H1 (cell line): ENCODE measurements at regions not wholly inside any gene's neighbourhood (a gene's known extent, or its start where the extent isn't known, plus 50 kb on each side); places are given as distances from the start of the nearest gene placed in this dataset.

Source experiments
- CTCF ChIA-PET: fragments of 300-600 bp; sonication (Branson Sonifier 250); formaldehyde crosslinking; loops from one replicate; lab custom pipeline; 2021; ENCODE audit not compliant: partially characterized antibody; lab: Charles Lee
- POLR2A ChIA-PET: fragments of 300-600 bp; sonication (Branson Sonifier 250); formaldehyde crosslinking; loops from one replicate; lab custom pipeline; 2021; ENCODE audit warnings: inconsistent platforms; ENCODE audit not compliant: partially characterized antibody; lab: Charles Lee
- DNase-seq, 2 experiments: peaks; one replicate each; pipeline versions ENCODE4 v3.0.0 to v3.0.0-alpha.2; 2010 to 2022; ENCODE audit warnings: low spot score in 2 of 2, low read depth in 1 of 2, mixed read lengths in 1 of 2
- FAIRE-seq: peaks from 2 replicates; lab custom pipeline; 2011; peaks lifted over from hg19 to GRCh38; lab: Jason Lieb, UNC
- H2AFZ ChIP-seq: 2 replicates; pipeline ENCODE4 v1.8.1; 2012; ENCODE audit warnings: low read length, inconsistent platforms
- H2AK5ac ChIP-seq: 2 replicates; pipeline ENCODE4 v1.6.1; 2013; ENCODE audit warnings: low read depth, low read length
- H2BK120ac ChIP-seq: replicated peaks from 2 replicates; pipeline ENCODE3; 2013; ENCODE audit warnings: low read depth, low read length, inconsistent platforms
- H2BK12ac ChIP-seq: 2 replicates; pipeline ENCODE4 v1.6.1; 2013; ENCODE audit warnings: low read depth, low read length
- H2BK15ac ChIP-seq: 2 replicates; pipeline ENCODE4 v1.6.1; 2013; ENCODE audit warnings: low read length
- H2BK20ac ChIP-seq: 2 replicates; pipeline ENCODE4 v1.6.1; 2013; ENCODE audit warnings: low read length
- H2BK5ac ChIP-seq: 2 replicates; pipeline ENCODE4 v1.6.1; 2013; ENCODE audit warnings: low read depth, low read length
- H3K14ac ChIP-seq: 2 replicates; pipeline ENCODE4 v1.6.1; 2013; ENCODE audit warnings: inconsistent platforms; ENCODE audit not compliant: insufficient read length
- H3K18ac ChIP-seq: 2 replicates; pipeline ENCODE4 v1.6.1; 2013; ENCODE audit warnings: low read length; ENCODE audit errors: extremely low read depth
- H3K23ac ChIP-seq: 2 replicates; pipeline ENCODE4 v1.6.1; 2013; ENCODE audit warnings: inconsistent platforms; ENCODE audit not compliant: insufficient read length
- H3K23me2 ChIP-seq: 2 replicates; pipeline ENCODE4 v1.6.1; 2013; ENCODE audit warnings: low read depth, low read length
- H3K27ac ChIP-seq: 2 replicates; pipeline ENCODE4 v1.6.1; 2011; ENCODE audit warnings: low read depth, low read length, inconsistent platforms
- H3K27me3 ChIP-seq, 4 experiments: replicated peaks in 1 of 4; 1 replicate in 1 of 4; 2 replicates in 3 of 4; pipeline versions ENCODE4 v1.6.1 to v1.8.1; 2011 to 2013; ENCODE audit warnings: low read length in 3 of 4, mild to moderate bottlenecking in 3 of 4, inconsistent platforms in 2 of 4, mixed read lengths in 2 of 4, moderate library complexity in 1 of 4; ENCODE audit not compliant: control insufficient read depth in 3 of 4, insufficient read depth in 3 of 4; ENCODE audit errors: extremely low read depth in 1 of 4
- H3K36me3 ChIP-seq, 4 experiments: 2 replicates each; pipeline versions ENCODE4 v1.6.1 to v1.8.1; 2011 to 2013; ENCODE audit warnings: mild to moderate bottlenecking in 4 of 4, low read length in 3 of 4, moderate library complexity in 2 of 4, control low read depth in 1 of 4, inconsistent platforms in 1 of 4; ENCODE audit not compliant: insufficient read depth in 4 of 4, control insufficient read depth in 2 of 4
- H3K4ac ChIP-seq: replicated peaks from 2 replicates; pipeline ENCODE3; 2013; ENCODE audit warnings: low read length, low read depth, mixed read lengths, inconsistent platforms; ENCODE audit not compliant: insufficient read length
- H3K4me1 ChIP-seq, 4 experiments: replicated peaks in 1 of 4; 1 replicate in 1 of 4; 2 replicates in 3 of 4; pipeline versions ENCODE4 v1.6.1 to v1.8.1; 2011 to 2013; ENCODE audit warnings: low read length in 3 of 4, inconsistent platforms in 2 of 4, mixed read lengths in 1 of 4; ENCODE audit not compliant: insufficient read depth in 4 of 4, control insufficient read depth in 3 of 4
- H3K4me2 ChIP-seq, 2 experiments: 2 replicates each; pipeline versions ENCODE4 v1.6.1 to v1.8.1; 2011 to 2013; ENCODE audit warnings: low read depth in 2 of 2, low read length in 2 of 2, control low read depth in 1 of 2, inconsistent platforms in 1 of 2, mild to moderate bottlenecking in 1 of 2; ENCODE audit not compliant: insufficient read depth in 1 of 2
- H3K4me3 ChIP-seq, 4 experiments: fragments of 200-600, 300-600 bp in 1 of 4; sonication (generic), shearing (Covaris generic), sonication (Bioruptor Twin) in 1 of 4; 2 replicates each; pipeline versions ENCODE4 v1.5.1 to v1.8.1; 2011 to 2016; ENCODE audit warnings: low read length in 4 of 4, low read depth in 3 of 4, control low read depth in 2 of 4, inconsistent platforms in 2 of 4, mild to moderate bottlenecking in 2 of 4, mixed read lengths in 1 of 4, moderate library complexity in 1 of 4; ENCODE audit not compliant: insufficient read depth in 2 of 4; ENCODE audit errors: extremely low read depth in 1 of 4
- H3K56ac ChIP-seq: replicated peaks from 2 replicates; pipeline ENCODE3; 2013; ENCODE audit warnings: low read depth, mild to moderate bottlenecking, mixed read lengths, low read length, inconsistent platforms; ENCODE audit not compliant: insufficient read length
- H3K79me1 ChIP-seq: 2 replicates; pipeline ENCODE4 v1.6.1; 2013; ENCODE audit warnings: low read depth, low read length, control low read depth
- H3K79me2 ChIP-seq, 2 experiments: 2 replicates each; pipeline versions ENCODE4 v1.6.1 to v1.8.1; 2012 to 2013; ENCODE audit warnings: low read length in 2 of 2, mild to moderate bottlenecking in 2 of 2, inconsistent platforms in 1 of 2; ENCODE audit not compliant: insufficient read depth in 2 of 2, control insufficient read depth in 1 of 2
- H3K9ac ChIP-seq, 4 experiments: replicated peaks in 1 of 4; 1 replicate in 1 of 4; 2 replicates in 3 of 4; pipeline versions ENCODE4 v1.6.1 to v1.8.1; 2011 to 2013; ENCODE audit warnings: low read depth in 3 of 4, low read length in 3 of 4, control low read depth in 2 of 4, mild to moderate bottlenecking in 2 of 4, moderate library complexity in 2 of 4, inconsistent platforms in 1 of 4; ENCODE audit errors: extremely low read depth in 1 of 4
- H3K9me3 ChIP-seq, 2 experiments: 2 replicates each; pipeline versions ENCODE4 v1.6.1 to v1.8.1; 2012 to 2013; ENCODE audit warnings: mild to moderate bottlenecking in 2 of 2, moderate library complexity in 2 of 2, control low read depth in 1 of 2, inconsistent platforms in 1 of 2, low read depth in 1 of 2, low read length in 1 of 2, mixed read lengths in 1 of 2; ENCODE audit not compliant: insufficient read depth in 2 of 2
- H4K20me1 ChIP-seq, 2 experiments: replicated peaks in 1 of 2; 2 replicates each; pipeline versions ENCODE3 to v1.8.1; 2011 to 2013; ENCODE audit warnings: inconsistent platforms in 2 of 2, low read length in 2 of 2, mild to moderate bottlenecking in 1 of 2; ENCODE audit not compliant: insufficient read depth in 2 of 2, control insufficient read depth in 1 of 2
- H4K5ac ChIP-seq: 2 replicates; pipeline ENCODE4 v1.6.1; 2013; ENCODE audit warnings: low read length, low read depth, mixed read lengths, inconsistent platforms; ENCODE audit not compliant: insufficient read length
- H4K8ac ChIP-seq: 2 replicates; pipeline ENCODE4 v1.8.0; 2013; ENCODE audit warnings: mild to moderate bottlenecking, moderate library complexity, low read length, inconsistent platforms; ENCODE audit not compliant: insufficient read depth; ENCODE audit errors: extremely low read depth
- H4K91ac ChIP-seq: replicated peaks from 2 replicates; pipeline ENCODE3; 2013; ENCODE audit warnings: low read length, mixed read lengths, inconsistent platforms; ENCODE audit not compliant: insufficient read length
- CTCF ChIP-seq, 3 experiments: IDR thresholded peaks; 1 replicate in 2 of 3; 2 replicates in 1 of 3; pipeline versions ENCODE4 v1.5.1 to v1.6.1; 2011; ENCODE audit warnings: low read length in 3 of 3, mild to moderate bottlenecking in 3 of 3, inconsistent platforms in 2 of 3, low read depth in 1 of 3, moderate library complexity in 1 of 3; ENCODE audit not compliant: insufficient read depth in 1 of 3; ENCODE audit errors: control extremely low read depth in 1 of 3
- KDM1A ChIP-seq: fragments of 200-600, 300-600 bp; sonication (generic); IDR thresholded peaks from 2 replicates; pipeline ENCODE4 v1.7.1; 2016; ENCODE audit warnings: mild to moderate bottlenecking, low read length, borderline replicate concordance
- RAD21 ChIP-seq, 2 experiments: IDR thresholded peaks in 1 of 2; conservative IDR thresholded peaks in 1 of 2; 2 replicates each; pipeline ENCODE4 v1.6.1; 2011; ENCODE audit warnings: low read depth in 2 of 2, low read length in 2 of 2, improper control_type of control experiment in 1 of 2, inconsistent platforms in 1 of 2, mild to moderate bottlenecking in 1 of 2, moderate library complexity in 1 of 2
- SRF ChIP-seq: IDR thresholded peaks from 2 replicates; pipeline ENCODE4 v1.6.1; 2011; ENCODE audit warnings: mild to moderate bottlenecking, low read depth, low read length, moderate library complexity
- WGBS, 2 experiments: shearing (Covaris generic) in 1 of 2; methylation state at CpG; one replicate each; pipeline versions ENCODE4 v1.1.6 to v1.1.7; 2013 to 2015; ENCODE audit warnings: low lambda C conversion rate in 2 of 2, mixed read lengths in 2 of 2, inconsistent platforms in 1 of 2, low coverage in 1 of 2, missing lambda C conversion rate in 1 of 2; ENCODE audit not compliant: insufficient replicate concordance in 2 of 2, insufficient coverage in 1 of 2, insufficient read length in 1 of 2; ENCODE audit errors: extremely low coverage in 1 of 2, missing lambda C conversion rate in 1 of 2; 5-methylcytosine and 5-hydroxymethylcytosine counted together

DNA sequence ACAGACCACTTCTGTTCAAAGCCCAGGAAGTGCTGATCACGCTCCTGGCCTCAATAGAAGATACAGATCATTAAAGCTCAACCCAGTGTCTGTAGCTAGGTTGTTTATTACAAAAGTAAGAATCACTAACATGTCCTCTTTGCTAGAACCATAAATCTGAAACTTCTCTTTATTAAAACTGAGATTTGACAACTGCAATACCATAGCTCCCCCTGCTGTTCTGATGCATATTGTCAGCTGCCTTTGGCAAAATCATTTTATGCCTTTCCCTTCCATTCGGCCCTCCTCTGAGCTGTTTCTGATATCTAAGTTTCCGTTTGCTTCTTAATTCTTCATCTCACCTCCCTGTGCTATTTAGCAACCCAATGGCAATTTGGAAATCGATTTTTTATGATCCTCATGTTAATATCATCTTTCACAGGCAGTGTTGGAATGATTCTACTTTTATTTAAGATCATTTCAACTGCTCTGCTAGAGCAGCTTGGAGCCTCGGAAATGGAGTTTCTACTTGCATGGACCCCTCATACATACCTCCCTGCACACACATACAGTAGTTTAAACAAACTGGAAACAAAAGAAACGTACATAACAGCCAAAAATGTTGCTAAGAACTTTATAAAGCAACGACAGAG, 998.8 kb downstream of the MAT2B start:
- POLR2A ChIA-PET: no interaction called here
- no peak overlapping the region for H3K56ac ChIP-seq
- CTCF ChIA-PET: interaction anchor here (0.7 to 4.3 kb wide), 39 partner anchors 9 to 939 kb away, joined by 3 to 30 read pairs (median 4); no protein-coding TSS in a partner anchor
- H3K23ac ChIP-seq: no peak overlapping the region
- H4K5ac ChIP-seq: no peak overlapping the region
- H3K18ac ChIP-seq: 0 out of 2 replicates have a peak overlapping the region, but pooled peaks have one; percentile 35
- DNase-seq (peak in 1 of 2 experiments; percentile 61), FAIRE-seq (peak; percentile 86)
- no peak for TF ChIP-seq SRF
- TF ChIP-seq KDM1A: no peak
- peak in 2 of 3 experiments; percentile 54 to 77; a peak in 2 of 4 replicates for TF ChIP-seq CTCF (IDR thresholded peaks at IDR 0.05; ENCODE audit: control extremely low read depth in 1 of 3, insufficient read depth in 1 of 3, low read depth in 1 of 3, low read length in 3 of 3)
- peak; percentile 88 to 92 for TF ChIP-seq RAD21 (IDR thresholded peaks at IDR 0.05 in 1 of 2, conservative IDR thresholded peaks at IDR 0.05 in 1 of 2; ENCODE audit: low read depth in 2 of 2, low read length in 2 of 2)
- no peaks in the 10 kb centered on the region for H3K79me2 ChIP-seq
- no peak overlapping the region for H3K4ac ChIP-seq
- peaks cover 0 to 2% (median 2%) of the 10 kb centered on the region in 4 experiments; a peak in 4 of 7 replicates for H3K4me1 ChIP-seq
- no peaks in the 10 kb centered on the region for H3K9me3 ChIP-seq
- peak overlapping the region; percentile 86; the same call in 1 of the 2 replicates for H2AFZ ChIP-seq
- no peak overlapping the region for H3K14ac ChIP-seq
- H2BK5ac ChIP-seq: no peak overlapping the region
- H3K27ac ChIP-seq: no peak overlapping the region
- no peaks in the 10 kb centered on the region for H3K79me1 ChIP-seq
- 61% methylated on average over 7 of the region's 7 CpGs; no CpG with 5 or more reads in 1 of the 2 experiments for WGBS, 2 experiments
- H2AK5ac ChIP-seq: no peak overlapping the region
- H4K91ac ChIP-seq: no peak overlapping the region
- H3K27me3 ChIP-seq: no peaks in the 10 kb centered on the region
- no peak overlapping the region for H3K9ac ChIP-seq
- no peaks in the 10 kb centered on the region; a peak in 1 of 8 replicates for H3K36me3 ChIP-seq
- H2BK15ac ChIP-seq: no peak overlapping the region
- H3K4me3 ChIP-seq: no peak overlapping the region
- H2BK20ac ChIP-seq: 0 out of 2 replicates have a peak overlapping the region, but pooled peaks have one; percentile 66
- H3K23me2 ChIP-seq: no peaks in the 10 kb centered on the region
- H4K20me1 ChIP-seq: no peaks in the 10 kb centered on the region
- no peak overlapping the region for H3K4me2 ChIP-seq
- H2BK120ac ChIP-seq: no peak overlapping the region
- no peak overlapping the region for H4K8ac ChIP-seq
- no peak overlapping the region for H2BK12ac ChIP-seq
